ENCODE measurements at regions not wholly inside any gene's neighbourhood (a gene's known extent, or its start where the extent isn't known, plus 50 kb on each side); places are given as distances from the start of the nearest gene placed in this dataset.
"Not testable (repeated sequence)": the region's sequence is repeated elsewhere in the genome, so short reads cannot be mapped to it uniquely, and the experiment has no call there.

- H3K27me3 ChIP-seq (replicated peaks in 1 of 7) = no peaks in the 10 kb centered on the region
- TF ChIP-seq POLR2AphosphoS5 (IDR thresholded peaks at IDR 0.05) (no peak), POLR2A (IDR thresholded peaks at IDR 0.05) (no peak), CTCF (IDR thresholded peaks at IDR 0.05 in 8 of 11, conservative IDR thresholded peaks at IDR 0.05 in 3 of 11) (no peak)
- H3K27ac ChIP-seq = no peak overlapping the region
- H3K9me3 ChIP-seq = peaks cover under 1 to 100% (median 92%) of the 10 kb centered on the region in 8 donors
- DNase-seq = no peak
- no peak overlapping the region for H3K4me3 ChIP-seq
- WGBS, 5 donors = 84 to 95% (median 85%) methylated on average over 6 of the region's 6 CpGs
- intact Hi-C loops (cut with DNase I; ENCODE audit: low total_unique reads) = no loop called here
- no peaks in the 10 kb centered on the region for H3K4me1 ChIP-seq
- no peaks in the 10 kb centered on the region for H3K36me3 ChIP-seq
Measured at GRCh38 chr19:20388706-20389225, 176.8 kb downstream of the ZNF737 start.

DNA sequence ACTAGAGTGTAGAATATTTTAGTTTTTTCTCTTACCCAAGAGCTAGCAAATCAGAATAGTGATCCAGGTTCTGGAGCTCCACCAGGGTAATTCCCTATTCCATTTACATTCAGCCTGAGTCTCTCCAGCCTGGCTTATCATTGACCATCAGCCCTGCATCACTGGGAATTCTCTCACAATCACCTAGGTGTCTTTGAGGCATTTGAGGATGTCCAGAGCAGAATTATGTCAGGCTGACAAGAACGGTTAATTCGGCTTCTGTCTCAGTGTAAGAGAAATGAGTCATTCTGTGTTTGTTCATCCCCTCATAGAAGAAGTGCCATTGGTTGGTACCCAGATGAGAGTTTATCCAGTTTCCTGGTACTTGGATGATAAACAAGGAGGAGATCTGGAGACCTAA lies 180.5 kb downstream of the ZNF737 start:
- intact Hi-C loops (cut with DNase I; ENCODE audit: low total_unique reads) = no loop called here

DNA sequence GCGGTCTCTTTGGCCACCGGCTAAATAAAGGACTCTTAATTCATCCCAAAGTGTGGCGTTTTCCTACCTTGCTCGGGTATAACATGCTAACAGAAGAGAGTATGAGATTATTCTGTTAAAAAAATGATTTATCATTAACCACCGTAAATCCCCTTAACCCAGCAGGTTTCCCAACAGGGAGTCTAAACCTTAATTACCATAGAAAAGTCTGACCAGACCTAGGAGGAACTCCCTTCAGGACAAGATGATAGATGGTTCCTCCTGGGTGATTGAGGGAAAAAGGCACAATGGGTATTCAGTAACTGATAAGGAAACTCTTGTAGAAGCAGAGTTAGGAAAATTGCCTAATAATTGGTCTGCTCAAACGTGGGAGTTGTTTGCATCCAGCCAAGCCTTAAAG lies 193.7 kb downstream of the ZNF737 start:
- H3K27ac ChIP-seq = no peak overlapping the region
- H3K4me1 ChIP-seq = no peaks in the 10 kb centered on the region
- no peak overlapping the region for H3K4me3 ChIP-seq
- TF ChIP-seq POLR2AphosphoS5 (IDR thresholded peaks at IDR 0.05) = no peak
- no peak for TF ChIP-seq POLR2A (IDR thresholded peaks at IDR 0.05)
- no peak for TF ChIP-seq CTCF (IDR thresholded peaks at IDR 0.05 in 8 of 11, conservative IDR thresholded peaks at IDR 0.05 in 3 of 11)
- H3K9me3 ChIP-seq = peaks cover 0 to 66% (median 39%) of the 10 kb centered on the region in 8 donors
- H3K36me3 ChIP-seq = no peaks in the 10 kb centered on the region
- intact Hi-C loops (cut with DNase I; ENCODE audit: low total_unique reads) = no loop called here
- WGBS, 5 donors = 39 to 57% (median 48%) methylated on average over 6 of the region's 6 CpGs
- H3K27me3 ChIP-seq (replicated peaks in 1 of 7) = no peaks in the 10 kb centered on the region
- no peak for DNase-seq

More for the DNA sequence above, 180.5 kb downstream of the ZNF737 start:
- H3K9me3 ChIP-seq = peaks cover 0 to 100% (median 91%) of the 10 kb centered on the region in 8 donors
- no peak for TF ChIP-seq POLR2A (IDR thresholded peaks at IDR 0.05)
- TF ChIP-seq CTCF (IDR thresholded peaks at IDR 0.05 in 8 of 11, conservative IDR thresholded peaks at IDR 0.05 in 3 of 11) = no peak
- no peak for TF ChIP-seq POLR2AphosphoS5 (IDR thresholded peaks at IDR 0.05)
- no peaks in the 10 kb centered on the region for H3K4me1 ChIP-seq
- no peaks in the 10 kb centered on the region for H3K27me3 ChIP-seq (replicated peaks in 1 of 7)
- 87 to 95% (median 89%) methylated on average over 2 of the region's 2 CpGs for WGBS, 5 donors
- no peak for DNase-seq
- no peaks in the 10 kb centered on the region for H3K36me3 ChIP-seq
- no peak overlapping the region for H3K4me3 ChIP-seq
- no peak overlapping the region for H3K27ac ChIP-seq

DNA sequence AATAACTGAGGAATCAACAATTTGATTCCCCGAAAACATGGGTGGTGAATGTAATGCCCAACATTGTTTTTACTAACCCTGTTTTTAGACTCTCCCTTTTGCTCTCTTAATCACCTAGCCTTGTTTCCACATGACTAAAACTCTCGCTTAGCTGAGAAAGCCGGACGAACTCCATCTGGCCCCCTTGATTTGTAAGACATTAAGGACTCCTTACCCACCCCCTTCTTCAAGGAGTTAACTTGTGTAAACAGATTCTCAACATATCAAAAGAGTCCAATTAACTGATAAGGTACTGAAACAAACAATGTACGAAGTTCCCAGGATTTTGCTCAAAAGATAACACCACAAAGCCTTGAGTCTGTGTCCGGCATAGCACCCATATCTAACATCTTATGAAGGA lies 194.3 kb downstream of the ZNF737 start:
- DNase-seq; H3K27ac ChIP-seq; H3K27me3 ChIP-seq (replicated peaks in 1 of 7); H3K4me3 ChIP-seq; H3K36me3 ChIP-seq; H3K4me1 ChIP-seq; intact Hi-C loops (cut with DNase I; ENCODE audit: low total_unique reads): not testable (repeated sequence)
- WGBS, 5 donors = 69 to 92% (median 80%) methylated on average over 6 of the region's 6 CpGs
- peaks cover 0 to 62% (median 37%) of the 10 kb centered on the region in 8 donors for H3K9me3 ChIP-seq

DNA sequence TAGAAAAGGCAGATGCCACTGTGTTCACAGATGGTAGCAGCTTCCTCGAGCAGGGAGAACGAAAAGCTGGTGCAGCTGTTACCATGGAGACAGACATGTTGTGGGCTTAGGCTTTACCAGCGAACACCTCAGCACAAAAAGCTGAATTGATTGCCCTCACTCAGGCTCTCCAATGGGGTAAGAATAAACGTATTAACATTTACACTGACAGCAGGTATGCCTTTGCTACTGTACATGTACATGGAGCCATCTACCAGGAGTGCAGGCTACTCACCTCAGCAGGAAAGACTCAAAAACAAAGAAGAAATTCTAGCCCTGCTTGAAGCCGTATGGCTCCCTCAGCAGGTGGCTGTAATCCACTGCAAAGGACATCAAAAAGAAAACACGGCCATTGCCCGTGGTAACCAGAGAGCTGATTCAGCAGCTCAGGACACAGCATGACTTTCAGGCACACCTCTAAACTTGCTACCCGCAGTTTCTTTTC lies 197.7 kb downstream of the ZNF737 start:
- TF ChIP-seq CTCF (IDR thresholded peaks at IDR 0.05 in 8 of 11, conservative IDR thresholded peaks at IDR 0.05 in 3 of 11) = no peak
- H3K4me1 ChIP-seq = no peaks in the 10 kb centered on the region
- peaks cover 0 to 49% (median 17%) of the 10 kb centered on the region in 8 donors for H3K9me3 ChIP-seq
- no peaks in the 10 kb centered on the region for H3K36me3 ChIP-seq
- H3K27ac ChIP-seq = no peak overlapping the region
- intact Hi-C loops (cut with DNase I; ENCODE audit: low total_unique reads) = no loop called here
- no peaks in the 10 kb centered on the region for H3K27me3 ChIP-seq (replicated peaks in 1 of 7)
- 38 to 72% (median 56%) methylated on average over 8 of the region's 8 CpGs for WGBS, 5 donors
- DNase-seq = no peak
- no peak overlapping the region for H3K4me3 ChIP-seq
